Testis (tissue), 2 donors: ENCODE measurements at regions not wholly inside any gene's neighbourhood (a gene's known extent, or its start where the extent isn't known, plus 50 kb on each side); places are given as distances from the start of the nearest gene placed in this dataset.

ENCODE experiments used
- DNase-seq: peaks from one replicate; pipeline ENCODE4 v3.0.0-alpha.2; 2019
- H3K27ac ChIP-seq, 2 donors: fragments of 200-600 bp; sonication (generic); one replicate each; pipeline ENCODE4 v1.5.1; 2019
- H3K27me3 ChIP-seq: fragments of 200-600 bp; sonication (generic); one replicate; pipeline ENCODE4 v1.5.1; 2019
- H3K36me3 ChIP-seq: fragments of 200-600 bp; sonication (generic); one replicate; pipeline ENCODE4 v1.5.1; 2017; ENCODE audit warnings: low read depth; ENCODE audit errors: missing control alignments
- H3K4me1 ChIP-seq: fragments of 200-600 bp; sonication (generic); one replicate; pipeline ENCODE4 v1.5.1; 2019
- H3K4me3 ChIP-seq, 2 donors: fragments of 200-600 bp; sonication (generic); one replicate each; pipeline ENCODE4 v1.5.1; 2017 to 2019
- H3K9me3 ChIP-seq: fragments of 200-600 bp; sonication (generic); one replicate; pipeline ENCODE4 v1.5.1; 2017
- POLR2A ChIP-seq: fragments of 450-650 bp; IDR thresholded peaks from one replicate; pipeline ENCODE4 v1.6.1; 2017; ENCODE audit warnings: antibody characterized with exemption, mild to moderate bottlenecking, moderate library complexity
- WGBS, 2 donors: methylation state at CpG; one replicate each; pipeline ENCODE4 v1.1.5; 2018; 5-methylcytosine and 5-hydroxymethylcytosine counted together
- intact Hi-C: fragments of 100-400 bp; cut with DNase I; formaldehyde crosslinking; loops from one replicate; pipeline ENCODE4 v1.15.1; 2023; ENCODE audit warnings: low total_unique reads
- TF ChIP-seq, protein P1 (sequence below), 3 experiments: fragments of 450-650 bp in 2 of 3; fragments of 200-600 bp in 1 of 3; sonication (generic) in 1 of 3; IDR thresholded peaks; one replicate each; pipeline ENCODE4 v1.5.1; 2016 to 2019; ENCODE audit warnings: antibody characterized with exemption in 3 of 3, mild to moderate bottlenecking in 2 of 3, moderate library complexity in 1 of 3

DNA sequence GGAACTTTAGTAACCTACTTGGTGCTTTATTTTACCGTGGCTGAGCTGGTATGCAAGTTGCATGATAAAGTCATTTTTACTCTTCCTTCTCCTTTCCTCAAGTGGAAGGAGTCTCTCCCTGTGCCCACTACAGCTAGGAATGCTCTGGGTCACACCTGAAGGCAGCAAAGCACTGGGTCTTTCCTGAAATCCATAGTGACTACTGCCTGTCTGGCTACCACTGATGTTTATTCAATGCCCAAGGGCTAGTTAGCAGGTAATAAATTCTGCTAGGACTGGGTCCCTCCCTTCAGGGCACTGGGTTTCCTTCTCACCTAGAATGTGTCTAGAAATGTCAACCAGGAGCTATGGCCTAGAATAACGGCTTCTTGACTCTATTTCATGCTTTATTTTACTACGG lies 1081.4 kb downstream of the FAT4 start:
- Histone ChIP-seq H3K27ac (no peak overlapping the region), H3K27me3 (no peaks in the 10 kb centered on the region), H3K9me3 (no peaks in the 10 kb centered on the region), H3K36me3 (no peaks in the 10 kb centered on the region), H3K4me3 (no peak overlapping the region), H3K4me1 (no peaks in the 10 kb centered on the region)
- DNase-seq = no peak
- TF ChIP-seq, protein P1, sequence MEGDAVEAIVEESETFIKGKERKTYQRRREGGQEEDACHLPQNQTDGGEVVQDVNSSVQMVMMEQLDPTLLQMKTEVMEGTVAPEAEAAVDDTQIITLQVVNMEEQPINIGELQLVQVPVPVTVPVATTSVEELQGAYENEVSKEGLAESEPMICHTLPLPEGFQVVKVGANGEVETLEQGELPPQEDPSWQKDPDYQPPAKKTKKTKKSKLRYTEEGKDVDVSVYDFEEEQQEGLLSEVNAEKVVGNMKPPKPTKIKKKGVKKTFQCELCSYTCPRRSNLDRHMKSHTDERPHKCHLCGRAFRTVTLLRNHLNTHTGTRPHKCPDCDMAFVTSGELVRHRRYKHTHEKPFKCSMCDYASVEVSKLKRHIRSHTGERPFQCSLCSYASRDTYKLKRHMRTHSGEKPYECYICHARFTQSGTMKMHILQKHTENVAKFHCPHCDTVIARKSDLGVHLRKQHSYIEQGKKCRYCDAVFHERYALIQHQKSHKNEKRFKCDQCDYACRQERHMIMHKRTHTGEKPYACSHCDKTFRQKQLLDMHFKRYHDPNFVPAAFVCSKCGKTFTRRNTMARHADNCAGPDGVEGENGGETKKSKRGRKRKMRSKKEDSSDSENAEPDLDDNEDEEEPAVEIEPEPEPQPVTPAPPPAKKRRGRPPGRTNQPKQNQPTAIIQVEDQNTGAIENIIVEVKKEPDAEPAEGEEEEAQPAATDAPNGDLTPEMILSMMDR (IDR thresholded peaks at IDR 0.05) = no peak
- TF ChIP-seq POLR2A = no peak
- intact Hi-C loops = no loop called here
- 94 to 97% methylated on average over 3 of the region's 3 CpGs for WGBS, 2 donors

DNA sequence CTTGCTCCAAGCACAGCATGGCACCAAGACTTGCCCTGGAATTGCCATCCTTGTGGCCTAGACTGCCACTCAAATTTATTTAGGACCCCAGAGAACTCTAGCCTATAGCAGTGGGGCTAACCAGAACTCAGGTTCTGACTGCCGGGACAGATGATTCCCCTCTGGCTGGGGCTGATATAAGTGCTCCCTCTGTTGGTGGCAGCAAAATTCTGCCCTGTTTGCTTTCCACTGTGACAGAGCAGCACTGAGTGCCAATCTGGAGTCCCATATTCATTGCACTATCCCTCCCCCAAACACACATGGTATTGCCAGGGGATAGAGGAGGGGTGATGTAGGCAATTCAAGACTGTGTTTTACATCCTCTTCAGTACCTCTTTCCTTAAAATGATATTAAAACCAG lies 1081.9 kb downstream of the FAT4 start:
- H3K27ac ChIP-seq = no peak overlapping the region
- intact Hi-C loops = no loop called here
- no peaks in the 10 kb centered on the region for H3K36me3 ChIP-seq
- no peak overlapping the region for H3K4me3 ChIP-seq
- whole genome bisulfite sequencing, 2 donors = 89 to 94% methylated on average over 1 of the region's 1 CpG
- no peak for DNase-seq
- TF ChIP-seq POLR2A = no peak
- TF ChIP-seq, protein P1 (IDR thresholded peaks at IDR 0.05) = no peak
- H3K9me3 ChIP-seq = no peaks in the 10 kb centered on the region
- no peaks in the 10 kb centered on the region for H3K27me3 ChIP-seq
- no peaks in the 10 kb centered on the region for H3K4me1 ChIP-seq

DNA sequence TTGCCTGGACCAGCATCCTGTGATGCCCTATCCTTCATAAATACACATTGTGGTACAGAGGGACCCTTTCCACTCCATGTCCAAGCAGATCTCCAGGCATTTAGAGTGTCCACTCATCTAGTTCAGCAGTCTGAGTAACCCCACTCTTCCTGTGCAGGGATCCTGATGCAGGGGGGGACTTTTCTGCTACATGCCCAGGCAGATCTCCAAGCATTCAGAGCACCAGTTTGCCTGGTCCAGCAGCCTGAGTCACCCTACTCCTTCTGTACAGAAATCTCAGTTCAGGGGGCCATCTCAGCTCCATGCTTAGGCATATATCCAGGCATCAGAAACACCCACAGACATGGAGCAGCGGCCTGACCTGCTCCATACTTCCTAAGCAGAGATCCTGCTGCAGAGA lies 1089.8 kb downstream of the FAT4 start:
- 100% methylated on average over 1 of the region's 1 CpG for WGBS, 2 donors
- no peaks in the 10 kb centered on the region for H3K27me3 ChIP-seq
- intact Hi-C loops = no loop called here
- no peak for TF ChIP-seq POLR2A
- TF ChIP-seq, protein P1 (IDR thresholded peaks at IDR 0.05) = no peak
- peaks cover 2% of the 10 kb centered on the region for H3K9me3 ChIP-seq
- H3K27ac ChIP-seq = no peak overlapping the region
- DNase-seq = no peak
- no peaks in the 10 kb centered on the region for H3K4me1 ChIP-seq
- no peak overlapping the region for H3K4me3 ChIP-seq
- no peaks in the 10 kb centered on the region for H3K36me3 ChIP-seq

DNA sequence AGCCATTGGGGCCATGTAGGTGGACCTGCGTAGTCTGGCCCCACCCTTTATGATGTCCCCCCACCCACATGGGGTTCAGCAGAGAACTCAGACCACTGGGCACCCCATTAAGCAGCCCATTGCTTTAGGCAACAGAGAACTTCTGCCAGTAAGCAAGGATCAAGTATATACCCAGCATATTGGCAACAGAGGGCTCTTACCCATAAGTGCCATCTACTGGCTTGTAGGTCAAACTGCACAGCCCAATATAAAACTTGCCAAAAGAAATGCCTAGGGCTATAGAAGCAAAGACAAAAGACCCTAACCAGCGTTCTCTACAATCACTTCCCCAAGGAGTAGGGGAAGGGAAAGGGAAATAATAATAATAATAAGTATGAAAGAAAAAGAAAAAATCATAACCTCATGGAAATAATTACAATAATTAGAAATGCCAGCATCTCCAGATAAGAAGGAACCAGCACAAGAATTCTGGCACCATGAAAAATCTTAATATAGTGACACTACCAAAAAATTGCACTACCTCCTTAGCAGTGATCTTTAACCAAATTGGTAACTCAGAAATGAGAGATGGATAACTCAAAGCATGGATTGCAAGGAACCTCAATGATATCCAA lies 1090.7 kb downstream of the FAT4 start:
- no peak overlapping the region for H3K4me3 ChIP-seq
- TF ChIP-seq, protein P1 (IDR thresholded peaks at IDR 0.05) = peak in 1 of 3 experiments; percentile 28
- TF ChIP-seq POLR2A = no peak
- no peak for DNase-seq
- WGBS, 2 donors = 60 to 74% methylated on average over 2 of the region's 2 CpGs
- no peaks in the 10 kb centered on the region for H3K27me3 ChIP-seq
- H3K36me3 ChIP-seq = no peaks in the 10 kb centered on the region
- peaks cover 2% of the 10 kb centered on the region for H3K9me3 ChIP-seq
- no peaks in the 10 kb centered on the region for H3K4me1 ChIP-seq
- H3K27ac ChIP-seq = no peak overlapping the region
- intact Hi-C loops = no loop called here

DNA sequence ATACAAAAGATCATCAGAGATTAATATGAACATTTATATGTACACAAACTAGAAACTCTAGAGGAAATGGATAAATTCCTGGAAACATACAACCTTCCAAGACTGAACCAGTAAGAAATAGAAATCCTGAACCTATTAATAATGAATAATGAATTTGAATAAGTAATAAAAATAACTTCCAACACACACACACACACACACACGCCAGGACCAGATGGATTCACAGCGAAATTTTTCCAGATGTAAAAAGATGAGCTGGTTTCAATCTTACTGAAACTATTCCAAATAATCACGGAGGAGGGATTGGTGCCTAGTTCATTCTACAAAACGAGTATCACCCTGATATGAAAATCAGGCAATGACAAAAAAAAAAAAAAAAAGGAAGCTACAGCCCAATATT lies 1095.0 kb downstream of the FAT4 start:
- Histone ChIP-seq H3K27me3 (no peaks in the 10 kb centered on the region), H3K27ac (no peak overlapping the region), H3K4me1 (no peaks in the 10 kb centered on the region), H3K9me3 (peaks cover 2% of the 10 kb centered on the region), H3K4me3 (no peak overlapping the region), H3K36me3 (no peaks in the 10 kb centered on the region)
- TF ChIP-seq POLR2A = no peak
- TF ChIP-seq, protein P1 (IDR thresholded peaks at IDR 0.05) = no peak
- 59 to 72% methylated on average over 4 of the region's 4 CpGs for WGBS, 2 donors
- intact Hi-C loops = no loop called here
- no peak for DNase-seq
